ENCODE measurements at regions not wholly inside any gene's neighbourhood (a gene's known extent, or its start where the extent isn't known, plus 50 kb on each side); places are given as distances from the start of the nearest gene placed in this dataset.

DNA sequence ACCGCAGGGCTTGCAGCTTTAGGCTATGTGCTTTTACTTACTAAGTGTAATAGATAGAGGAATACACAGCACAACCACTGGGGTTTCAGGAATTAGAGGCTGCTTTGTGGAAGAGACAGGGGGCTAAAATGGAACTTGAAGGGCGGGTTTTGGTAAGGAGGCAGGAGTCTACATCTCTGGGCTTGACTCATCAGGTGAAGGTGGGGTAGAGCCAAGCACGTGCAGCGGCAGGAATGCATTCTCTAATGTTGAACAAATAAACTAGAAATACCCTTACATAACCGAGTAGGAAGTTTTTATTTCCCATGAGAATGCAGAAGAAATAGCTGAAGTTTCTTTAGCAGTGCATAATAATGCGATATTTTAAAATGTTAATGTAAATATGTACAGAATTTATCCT lies 673.8 kb upstream of the SALL3 start:
- ATAC-seq: no peak
- TF ChIP-seq OSR1 (CRISPR knock-in tag; IDR thresholded peaks at IDR 0.05) (no peak), ZFP30 (CRISPR knock-in tag; IDR thresholded peaks at IDR 0.05) (no peak), PPARA (CRISPR knock-in tag; IDR thresholded peaks at IDR 0.05; ENCODE audit: borderline replicate concordance) (no peak), CSDC2 (CRISPR knock-in tag; IDR thresholded peaks at IDR 0.05) (no peak), ESRRG (CRISPR knock-in tag; IDR thresholded peaks at IDR 0.05) (no peak), ARNTL (CRISPR knock-in tag; IDR thresholded peaks at IDR 0.05; ENCODE audit: borderline replicate concordance, low read depth) (no peak), ZFP3 (CRISPR knock-in tag; IDR thresholded peaks at IDR 0.05) (no peak), ZNF70 (CRISPR knock-in tag; IDR thresholded peaks at IDR 0.05) (no peak), SNAI2 (CRISPR knock-in tag; IDR thresholded peaks at IDR 0.05) (no peak), RARB (CRISPR knock-in tag; IDR thresholded peaks at IDR 0.05) (no peak), GLIS3 (CRISPR knock-in tag; IDR thresholded peaks at IDR 0.05) (no peak), ZNF565 (CRISPR knock-in tag; conservative IDR thresholded peaks at IDR 0.05; ENCODE audit: low read depth) (no peak), BACH2 (CRISPR knock-in tag; IDR thresholded peaks at IDR 0.05; ENCODE audit: borderline replicate concordance) (no peak), CSRNP3 (CRISPR knock-in tag; IDR thresholded peaks at IDR 0.05) (no peak), ZC3H10 (CRISPR knock-in tag; IDR thresholded peaks at IDR 0.05) (no peak)
- TF ChIP-seq, protein P1, sequence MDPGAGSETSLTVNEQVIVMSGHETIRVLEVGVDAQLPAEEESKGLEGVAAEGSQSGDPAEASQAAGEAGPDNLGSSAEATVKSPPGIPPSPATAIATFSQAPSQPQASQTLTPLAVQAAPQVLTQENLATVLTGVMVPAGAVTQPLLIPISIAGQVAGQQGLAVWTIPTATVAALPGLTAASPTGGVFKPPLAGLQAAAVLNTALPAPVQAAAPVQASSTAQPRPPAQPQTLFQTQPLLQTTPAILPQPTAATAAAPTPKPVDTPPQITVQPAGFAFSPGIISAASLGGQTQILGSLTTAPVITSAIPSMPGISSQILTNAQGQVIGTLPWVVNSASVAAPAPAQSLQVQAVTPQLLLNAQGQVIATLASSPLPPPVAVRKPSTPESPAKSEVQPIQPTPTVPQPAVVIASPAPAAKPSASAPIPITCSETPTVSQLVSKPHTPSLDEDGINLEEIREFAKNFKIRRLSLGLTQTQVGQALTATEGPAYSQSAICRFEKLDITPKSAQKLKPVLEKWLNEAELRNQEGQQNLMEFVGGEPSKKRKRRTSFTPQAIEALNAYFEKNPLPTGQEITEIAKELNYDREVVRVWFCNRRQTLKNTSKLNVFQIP (CRISPR knock-in tag; IDR thresholded peaks at IDR 0.05; ENCODE audit: borderline replicate concordance, low read depth): no peak
- TF ChIP-seq, protein P2, sequence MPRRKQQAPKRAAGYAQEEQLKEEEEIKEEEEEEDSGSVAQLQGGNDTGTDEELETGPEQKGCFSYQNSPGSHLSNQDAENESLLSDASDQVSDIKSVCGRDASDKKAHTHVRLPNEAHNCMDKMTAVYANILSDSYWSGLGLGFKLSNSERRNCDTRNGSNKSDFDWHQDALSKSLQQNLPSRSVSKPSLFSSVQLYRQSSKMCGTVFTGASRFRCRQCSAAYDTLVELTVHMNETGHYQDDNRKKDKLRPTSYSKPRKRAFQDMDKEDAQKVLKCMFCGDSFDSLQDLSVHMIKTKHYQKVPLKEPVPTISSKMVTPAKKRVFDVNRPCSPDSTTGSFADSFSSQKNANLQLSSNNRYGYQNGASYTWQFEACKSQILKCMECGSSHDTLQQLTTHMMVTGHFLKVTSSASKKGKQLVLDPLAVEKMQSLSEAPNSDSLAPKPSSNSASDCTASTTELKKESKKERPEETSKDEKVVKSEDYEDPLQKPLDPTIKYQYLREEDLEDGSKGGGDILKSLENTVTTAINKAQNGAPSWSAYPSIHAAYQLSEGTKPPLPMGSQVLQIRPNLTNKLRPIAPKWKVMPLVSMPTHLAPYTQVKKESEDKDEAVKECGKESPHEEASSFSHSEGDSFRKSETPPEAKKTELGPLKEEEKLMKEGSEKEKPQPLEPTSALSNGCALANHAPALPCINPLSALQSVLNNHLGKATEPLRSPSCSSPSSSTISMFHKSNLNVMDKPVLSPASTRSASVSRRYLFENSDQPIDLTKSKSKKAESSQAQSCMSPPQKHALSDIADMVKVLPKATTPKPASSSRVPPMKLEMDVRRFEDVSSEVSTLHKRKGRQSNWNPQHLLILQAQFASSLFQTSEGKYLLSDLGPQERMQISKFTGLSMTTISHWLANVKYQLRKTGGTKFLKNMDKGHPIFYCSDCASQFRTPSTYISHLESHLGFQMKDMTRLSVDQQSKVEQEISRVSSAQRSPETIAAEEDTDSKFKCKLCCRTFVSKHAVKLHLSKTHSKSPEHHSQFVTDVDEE (CRISPR knock-in tag; IDR thresholded peaks at IDR 0.05): no peak

GRCh38 chr18:78309307-78309706 lies 670.3 kb upstream of the SALL3 start:
- TF ChIP-seq ZNF8 (CRISPR knock-in tag; IDR thresholded peaks at IDR 0.05) (no peak), TOX (CRISPR knock-in tag; IDR thresholded peaks at IDR 0.05; ENCODE audit: borderline replicate concordance) (no peak), ZC3H10 (CRISPR knock-in tag; IDR thresholded peaks at IDR 0.05) (no peak), ZFP3 (CRISPR knock-in tag; IDR thresholded peaks at IDR 0.05) (no peak), ESRRG (CRISPR knock-in tag; IDR thresholded peaks at IDR 0.05) (no peak), SNAI2 (CRISPR knock-in tag; IDR thresholded peaks at IDR 0.05) (no peak), PATZ1 (CRISPR knock-in tag; IDR thresholded peaks at IDR 0.05; ENCODE audit: borderline replicate concordance) (no peak), OSR1 (CRISPR knock-in tag; IDR thresholded peaks at IDR 0.05) (no peak), ZNF70 (CRISPR knock-in tag; IDR thresholded peaks at IDR 0.05) (no peak), ZFP30 (CRISPR knock-in tag; IDR thresholded peaks at IDR 0.05) (no peak), PPARA (CRISPR knock-in tag; IDR thresholded peaks at IDR 0.05; ENCODE audit: borderline replicate concordance) (no peak), GLIS3 (CRISPR knock-in tag; IDR thresholded peaks at IDR 0.05) (no peak), CSDC2 (CRISPR knock-in tag; IDR thresholded peaks at IDR 0.05) (no peak)
- TF ChIP-seq, protein P1 (CRISPR knock-in tag; IDR thresholded peaks at IDR 0.05; ENCODE audit: borderline replicate concordance, low read depth): no peak
- TF ChIP-seq, protein P2 (CRISPR knock-in tag; IDR thresholded peaks at IDR 0.05): no peak
- ATAC-seq: no peak
